ENCODE measurements at regions not wholly inside any gene's neighbourhood (a gene's known extent, or its start where the extent isn't known, plus 50 kb on each side); places are given as distances from the start of the nearest gene placed in this dataset.

- ATAC-seq (replicated peaks in 1 of 4) (no peak), DNase-seq (no peak)
- ChIA-PET CTCF (no interaction called here), POLR2A (no interaction called here)
- Mint-ChIP-seq H3K27me3 (peaks cover 3% of the 10 kb centered on the region in 2 donors), H3K4me1 (no peaks in the 10 kb centered on the region), H3K4me3 (no peak overlapping the region), H3K27ac (no peak overlapping the region), H3K9me3 (no peaks in the 10 kb centered on the region), H3K36me3 (no peaks in the 10 kb centered on the region)
- Histone ChIP-seq H3K27me3 (replicated peaks in 1 of 2; ENCODE audit: control insufficient read depth in 2 of 2, extremely low read depth in 1 of 2, insufficient read depth in 2 of 2, low read length in 1 of 2) (peaks cover 0 to 15% of the 10 kb centered on the region in 2 experiments), H3K9me3 (no peaks in the 10 kb centered on the region), H3K4me1 (ENCODE audit: control insufficient read depth in 1 of 2, extremely low read depth in 1 of 2, insufficient read depth in 2 of 2, low read length in 2 of 2) (no peaks in the 10 kb centered on the region), H3K4me3 (ENCODE audit: control insufficient read depth in 1 of 2, extremely low read depth in 1 of 2, low read length in 1 of 2) (no peak overlapping the region), H3K27ac (ENCODE audit: low read length) (no peak overlapping the region), H3K36me3 (ENCODE audit: control insufficient read depth in 2 of 2, extremely low read depth in 1 of 2, insufficient read depth in 1 of 2, low read length in 1 of 2) (no peaks in the 10 kb centered on the region)
- WGBS (ENCODE audit: insufficient coverage): 74% methylated on average over 7 of the region's 9 CpGs
Observed at GRCh38 chr18:78803104-78803503, 176.5 kb upstream of the SALL3 start.

GRCh38 chr18:78804206-78805030 lies 175.2 kb upstream of the SALL3 start:
- no peak for ATAC-seq (replicated peaks in 1 of 4)
- Histone ChIP-seq H3K27ac (ENCODE audit: low read length) (no peak overlapping the region), H3K9me3 (no peaks in the 10 kb centered on the region), H3K4me3 (ENCODE audit: control insufficient read depth in 1 of 2, extremely low read depth in 1 of 2, low read length in 1 of 2) (no peak overlapping the region), H3K27me3 (replicated peaks in 1 of 2; ENCODE audit: control insufficient read depth in 2 of 2, extremely low read depth in 1 of 2, insufficient read depth in 2 of 2, low read length in 1 of 2) (peaks cover 0 to 15% of the 10 kb centered on the region in 2 experiments), H3K4me1 (ENCODE audit: control insufficient read depth in 1 of 2, extremely low read depth in 1 of 2, insufficient read depth in 2 of 2, low read length in 2 of 2) (no peaks in the 10 kb centered on the region), H3K36me3 (ENCODE audit: control insufficient read depth in 2 of 2, extremely low read depth in 1 of 2, insufficient read depth in 1 of 2, low read length in 1 of 2) (no peaks in the 10 kb centered on the region)
- Mint-ChIP-seq H3K4me3 (no peak overlapping the region), H3K4me1 (no peaks in the 10 kb centered on the region), H3K27ac (no peak overlapping the region), H3K36me3 (no peaks in the 10 kb centered on the region), H3K9me3 (peaks cover 0 to under 1% (median 0%) of the 10 kb centered on the region in 3 donors), H3K27me3 (peaks cover 3% of the 10 kb centered on the region in 2 donors)
- WGBS (ENCODE audit: insufficient coverage): 92% methylated on average over 12 of the region's 26 CpGs
- ChIA-PET POLR2A (no interaction called here), CTCF (no interaction called here)
- DNase-seq: no peak

- WGBS (ENCODE audit: insufficient coverage): no CpG with 5 or more reads among the region's 8 CpGs
- ChIA-PET CTCF (no interaction called here), POLR2A (no interaction called here)
- Mint-ChIP-seq H3K36me3 (no peaks in the 10 kb centered on the region), H3K27me3 (peaks cover 3% of the 10 kb centered on the region in 2 donors), H3K27ac (no peak overlapping the region), H3K9me3 (peaks cover 0 to 8% (median 4%) of the 10 kb centered on the region in 3 donors), H3K4me3 (no peak overlapping the region), H3K4me1 (no peaks in the 10 kb centered on the region)
- Histone ChIP-seq H3K36me3 (ENCODE audit: control insufficient read depth in 2 of 2, extremely low read depth in 1 of 2, insufficient read depth in 1 of 2, low read length in 1 of 2) (no peaks in the 10 kb centered on the region), H3K27me3 (replicated peaks in 1 of 2; ENCODE audit: control insufficient read depth in 2 of 2, extremely low read depth in 1 of 2, insufficient read depth in 2 of 2, low read length in 1 of 2) (peaks cover 0 to 14% of the 10 kb centered on the region in 2 experiments), H3K4me1 (ENCODE audit: control insufficient read depth in 1 of 2, extremely low read depth in 1 of 2, insufficient read depth in 2 of 2, low read length in 2 of 2) (no peaks in the 10 kb centered on the region), H3K4me3 (ENCODE audit: control insufficient read depth in 1 of 2, extremely low read depth in 1 of 2, low read length in 1 of 2) (no peak overlapping the region), H3K9me3 (no peaks in the 10 kb centered on the region), H3K27ac (ENCODE audit: low read length) (no peak overlapping the region)
- DNase-seq: no peak
- ATAC-seq (replicated peaks in 1 of 4): no peak
Observed at GRCh38 chr18:78805840-78806239, 173.8 kb upstream of the SALL3 start.

- ATAC-seq (replicated peaks in 1 of 4) (no peak), DNase-seq (no peak)
- H3K27me3 ChIP-seq (replicated peaks in 1 of 2; ENCODE audit: control insufficient read depth in 2 of 2, extremely low read depth in 1 of 2, insufficient read depth in 2 of 2, low read length in 1 of 2): peaks cover 0 to 12% of the 10 kb centered on the region in 2 experiments
- POLR2A ChIA-PET: no interaction called here
- no peaks in the 10 kb centered on the region for H3K36me3 ChIP-seq (ENCODE audit: control insufficient read depth in 2 of 2, extremely low read depth in 1 of 2, insufficient read depth in 1 of 2, low read length in 1 of 2)
- CTCF ChIA-PET: no interaction called here
- no peak overlapping the region for H3K27ac ChIP-seq (ENCODE audit: low read length)
- WGBS (ENCODE audit: insufficient coverage): 88% methylated on average over 3 of the region's 5 CpGs
- Mint-ChIP-seq H3K36me3 (no peaks in the 10 kb centered on the region), H3K9me3 (peaks cover 0 to 8% (median 4%) of the 10 kb centered on the region in 3 donors), H3K27me3 (peaks cover 0 to 9% of the 10 kb centered on the region in 2 donors), H3K4me1 (no peaks in the 10 kb centered on the region), H3K27ac (no peak overlapping the region), H3K4me3 (no peak overlapping the region)
- H3K4me1 ChIP-seq (ENCODE audit: control insufficient read depth in 1 of 2, extremely low read depth in 1 of 2, insufficient read depth in 2 of 2, low read length in 2 of 2): no peaks in the 10 kb centered on the region
- H3K4me3 ChIP-seq (ENCODE audit: control insufficient read depth in 1 of 2, extremely low read depth in 1 of 2, low read length in 1 of 2): no peak overlapping the region
- H3K9me3 ChIP-seq: no peaks in the 10 kb centered on the region
Observed at GRCh38 chr18:78807668-78808067, 171.9 kb upstream of the SALL3 start.

- no peak overlapping the region for H3K4me3 ChIP-seq (ENCODE audit: control insufficient read depth in 1 of 2, extremely low read depth in 1 of 2, low read length in 1 of 2)
- DNase-seq (no peak), ATAC-seq (replicated peaks in 1 of 4) (no peak)
- no peak overlapping the region for H3K4me3 Mint-ChIP-seq
- H3K9me3 ChIP-seq: no peaks in the 10 kb centered on the region
- CTCF ChIA-PET: no interaction called here
- 94% methylated on average over 13 of the region's 13 CpGs for WGBS (ENCODE audit: insufficient coverage)
- peaks cover 5 to 13% of the 10 kb centered on the region in 2 experiments for H3K27me3 ChIP-seq (replicated peaks in 1 of 2; ENCODE audit: control insufficient read depth in 2 of 2, extremely low read depth in 1 of 2, insufficient read depth in 2 of 2, low read length in 1 of 2)
- no peak overlapping the region for H3K27ac Mint-ChIP-seq
- peaks cover 0 to 8% (median 4%) of the 10 kb centered on the region in 3 donors for H3K9me3 Mint-ChIP-seq
- H3K27me3 Mint-ChIP-seq: peaks cover 0 to 20% of the 10 kb centered on the region in 2 donors
- no peaks in the 10 kb centered on the region for H3K4me1 ChIP-seq (ENCODE audit: control insufficient read depth in 1 of 2, extremely low read depth in 1 of 2, insufficient read depth in 2 of 2, low read length in 2 of 2)
- H3K4me1 Mint-ChIP-seq: no peaks in the 10 kb centered on the region
- no peak overlapping the region for H3K27ac ChIP-seq (ENCODE audit: low read length)
- H3K36me3 ChIP-seq (ENCODE audit: control insufficient read depth in 2 of 2, extremely low read depth in 1 of 2, insufficient read depth in 1 of 2, low read length in 1 of 2): no peaks in the 10 kb centered on the region
- POLR2A ChIA-PET: no interaction called here
- no peaks in the 10 kb centered on the region for H3K36me3 Mint-ChIP-seq
Observed at GRCh38 chr18:78809845-78810244, 169.8 kb upstream of the SALL3 start.

- POLR2A ChIA-PET: no interaction called here
- no peaks in the 10 kb centered on the region for H3K36me3 ChIP-seq (ENCODE audit: control insufficient read depth in 2 of 2, extremely low read depth in 1 of 2, insufficient read depth in 1 of 2, low read length in 1 of 2)
- peaks cover 7 to 14% of the 10 kb centered on the region in 2 experiments for H3K27me3 ChIP-seq (replicated peaks in 1 of 2; ENCODE audit: control insufficient read depth in 2 of 2, extremely low read depth in 1 of 2, insufficient read depth in 2 of 2, low read length in 1 of 2)
- no peak overlapping the region for H3K27ac ChIP-seq (ENCODE audit: low read length)
- Mint-ChIP-seq H3K27ac (no peak overlapping the region), H3K4me1 (no peaks in the 10 kb centered on the region), H3K27me3 (peaks cover 6 to 24% of the 10 kb centered on the region in 2 donors), H3K9me3 (peaks cover 0 to 8% (median 4%) of the 10 kb centered on the region in 3 donors), H3K4me3 (no peak overlapping the region), H3K36me3 (no peaks in the 10 kb centered on the region)
- no peak overlapping the region for H3K4me3 ChIP-seq (ENCODE audit: control insufficient read depth in 1 of 2, extremely low read depth in 1 of 2, low read length in 1 of 2)
- no peaks in the 10 kb centered on the region for H3K4me1 ChIP-seq (ENCODE audit: control insufficient read depth in 1 of 2, extremely low read depth in 1 of 2, insufficient read depth in 2 of 2, low read length in 2 of 2)
- no peaks in the 10 kb centered on the region for H3K9me3 ChIP-seq
- DNase-seq (no peak), ATAC-seq (replicated peaks in 1 of 4) (no peak)
- 94% methylated on average over 17 of the region's 18 CpGs for WGBS (ENCODE audit: insufficient coverage)
- CTCF ChIA-PET: no interaction called here
Observed at GRCh38 chr18:78810706-78811105, 168.9 kb upstream of the SALL3 start.
